H1 (cell line): ENCODE measurements at regions not wholly inside any gene's neighbourhood (a gene's known extent, or its start where the extent isn't known, plus 50 kb on each side); places are given as distances from the start of the nearest gene placed in this dataset.

Experiments used
- ASH2L ChIP-seq: fragments of 200-600, 300-600 bp; sonication (generic); IDR thresholded peaks from one replicate; pipeline ENCODE4 v1.7.1; 2017; ENCODE audit warnings: low read length
- BCL11A ChIP-seq, 2 experiments: IDR thresholded peaks; one replicate each; pipeline ENCODE4 v1.6.1; 2011; ENCODE audit warnings: low read depth in 2 of 2, low read length in 2 of 2, mild to moderate bottlenecking in 2 of 2
- CHD7 ChIP-seq: fragments of 300-600 bp; sonication (generic); IDR thresholded peaks from 2 replicates; pipeline ENCODE4 v1.7.1; 2012; ENCODE audit warnings: low read length, moderate library complexity, mild to moderate bottlenecking, inconsistent platforms; ENCODE audit not compliant: insufficient replicate concordance
- E2F6 ChIP-seq: IDR thresholded peaks from 2 replicates; pipeline ENCODE4 v1.6.1; 2012; ENCODE audit warnings: inconsistent platforms
- HDAC6 ChIP-seq: IDR thresholded peaks from one replicate; pipeline ENCODE4 v1.7.1; 2012; ENCODE audit warnings: low read depth, mild to moderate bottlenecking, inconsistent platforms, low read length, moderate library complexity
- RFX5 ChIP-seq: IDR thresholded peaks from 2 replicates; pipeline ENCODE4 v1.6.1; 2011; ENCODE audit warnings: low read depth, low read length, improper control_type of control experiment, borderline replicate concordance
- RNF2 ChIP-seq: fragments of 200-900, 300-1000 bp; sonication (generic); IDR thresholded peaks from 2 replicates; pipeline ENCODE4 v1.7.1; 2016; ENCODE audit warnings: borderline replicate concordance, low read depth, mild to moderate bottlenecking, antibody characterized with exemption, low read length; ENCODE audit not compliant: poor library complexity, severe bottlenecking; ENCODE audit errors: missing control alignments
- SIRT6 ChIP-seq: IDR thresholded peaks from one replicate; pipeline ENCODE4 v1.7.1; 2012; ENCODE audit warnings: low read length, inconsistent platforms
- SP2 ChIP-seq: IDR thresholded peaks from 2 replicates; pipeline ENCODE4 v1.6.1; 2012; ENCODE audit warnings: mild to moderate bottlenecking, low read length, inconsistent platforms
- USF2 ChIP-seq: IDR thresholded peaks from 2 replicates; pipeline ENCODE4 v1.6.1; 2011; ENCODE audit warnings: low read length, improper control_type of control experiment

- no peak for TF ChIP-seq CHD7
- TF ChIP-seq RFX5 = no peak
- TF ChIP-seq ASH2L = no peak
- no peak for TF ChIP-seq SIRT6
- no peak for TF ChIP-seq BCL11A (IDR thresholded peaks at IDR 0.05; ENCODE audit: low read depth in 2 of 2, low read length in 2 of 2)
- TF ChIP-seq E2F6 = no peak
- TF ChIP-seq USF2 = no peak
- no peak for TF ChIP-seq SP2
- no peak for TF ChIP-seq RNF2
- no peak for TF ChIP-seq HDAC6
These were observed 57.8 kb upstream of the FSCB start (continued) for GRCh38 chr14:44564908-44565307.
